Femur (tissue), 1 donor: ENCODE measurements at regions not wholly inside any gene's neighbourhood (a gene's known extent, or its start where the extent isn't known, plus 50 kb on each side); places are given as distances from the start of the nearest gene placed in this dataset.

Experiments used
- DNase-seq: peaks from one replicate; pipeline ENCODE4 v3.0.0-alpha.2; 2017

GRCh38 chr5:175162036-175162435, 281.9 kb downstream of the DRD1 start:
- peak; percentile 19 for DNase-seq

- DNase-seq: no peak
These were observed 284.0 kb downstream of the DRD1 start for GRCh38 chr5:175159956-175160355.

- DNase-seq: no peak
These were observed 295.3 kb downstream of the DRD1 start for GRCh38 chr5:175148636-175149172.

DNA sequence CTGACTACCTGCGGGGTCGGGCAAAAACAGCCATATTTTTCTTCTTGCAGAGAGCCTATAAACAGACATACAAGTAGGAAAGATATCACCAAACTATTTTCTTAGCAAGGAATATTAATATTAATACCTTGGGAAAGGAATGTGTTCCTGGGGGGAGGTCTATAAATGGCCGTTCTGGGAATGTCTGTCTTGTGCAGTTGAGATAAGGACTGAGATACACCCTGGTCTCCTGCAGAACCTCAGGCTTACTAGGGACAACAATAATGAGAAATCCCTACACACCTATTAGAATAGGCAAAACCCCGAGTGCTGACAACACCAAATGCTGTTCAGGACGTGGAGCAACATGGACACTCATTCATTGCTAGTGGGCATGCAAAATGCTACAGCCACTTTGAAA, 297.2 kb downstream of the DRD1 start:
- no peak for DNase-seq

DNA sequence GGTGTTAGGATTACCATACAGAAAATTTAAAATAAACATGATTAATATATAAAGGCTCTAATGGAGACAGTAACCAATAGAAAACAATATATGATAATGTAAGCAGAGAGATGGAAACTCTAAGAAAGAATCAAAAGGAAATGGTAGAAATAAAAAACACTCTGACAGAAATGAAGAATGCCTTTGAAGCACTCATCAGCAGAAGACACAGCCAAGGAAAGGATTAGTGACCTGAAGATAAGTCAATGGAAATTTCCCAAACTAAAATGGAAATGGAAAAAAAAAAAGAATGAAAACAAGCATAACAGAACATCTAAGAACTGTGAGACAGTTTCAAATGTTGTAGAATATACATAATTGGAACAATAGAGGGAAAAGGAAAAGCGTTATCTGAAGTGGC, 302.6 kb downstream of the DRD1 start:
- no peak for DNase-seq

- no peak for DNase-seq
These were observed 310.8 kb downstream of the DRD1 start for GRCh38 chr5:175133185-175133584.

DNA sequence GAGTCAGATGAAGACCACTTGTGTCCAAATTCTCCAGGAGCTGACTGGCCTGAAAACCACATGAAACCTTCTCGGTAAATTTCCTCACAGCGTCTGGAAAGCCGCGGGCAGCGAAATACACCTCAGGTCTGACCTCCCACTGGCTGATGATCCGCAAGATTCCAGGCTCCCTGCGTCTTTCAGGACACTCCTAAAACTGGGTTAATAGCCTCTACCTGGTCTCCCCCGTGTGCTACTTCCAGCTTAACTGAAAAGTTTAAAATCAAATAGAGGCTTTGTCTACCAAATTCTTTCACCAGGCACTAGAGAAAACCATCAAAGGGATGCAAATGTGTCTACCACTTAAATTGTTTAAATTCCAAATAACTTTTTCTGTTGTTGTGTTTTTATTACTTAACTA, 312.6 kb downstream of the DRD1 start:
- DNase-seq: no peak

DNA sequence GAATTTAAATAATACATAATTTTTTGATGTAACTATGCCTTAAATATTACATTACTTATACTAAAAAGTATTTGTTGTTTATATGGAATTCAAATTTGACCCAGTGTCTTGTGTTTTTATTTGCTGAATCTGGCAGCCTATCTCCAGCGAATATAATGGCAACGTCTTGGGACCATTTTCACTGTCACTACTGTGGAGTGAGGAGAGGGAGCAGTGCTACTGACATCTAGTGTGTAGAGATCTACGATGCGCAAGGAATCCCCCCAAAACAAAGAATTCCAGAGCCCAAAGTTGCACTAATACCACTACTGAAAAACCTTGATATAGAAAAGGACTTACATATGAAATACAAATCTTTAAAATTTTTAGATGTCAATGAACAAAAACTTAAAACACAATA, 314.4 kb downstream of the DRD1 start:
- DNase-seq: no peak

GRCh38 chr5:175129121-175129520, 314.9 kb downstream of the DRD1 start:
- no peak for DNase-seq

- no peak for DNase-seq
These were observed 319.2 kb downstream of the DRD1 start for GRCh38 chr5:175124821-175125220.

DNA sequence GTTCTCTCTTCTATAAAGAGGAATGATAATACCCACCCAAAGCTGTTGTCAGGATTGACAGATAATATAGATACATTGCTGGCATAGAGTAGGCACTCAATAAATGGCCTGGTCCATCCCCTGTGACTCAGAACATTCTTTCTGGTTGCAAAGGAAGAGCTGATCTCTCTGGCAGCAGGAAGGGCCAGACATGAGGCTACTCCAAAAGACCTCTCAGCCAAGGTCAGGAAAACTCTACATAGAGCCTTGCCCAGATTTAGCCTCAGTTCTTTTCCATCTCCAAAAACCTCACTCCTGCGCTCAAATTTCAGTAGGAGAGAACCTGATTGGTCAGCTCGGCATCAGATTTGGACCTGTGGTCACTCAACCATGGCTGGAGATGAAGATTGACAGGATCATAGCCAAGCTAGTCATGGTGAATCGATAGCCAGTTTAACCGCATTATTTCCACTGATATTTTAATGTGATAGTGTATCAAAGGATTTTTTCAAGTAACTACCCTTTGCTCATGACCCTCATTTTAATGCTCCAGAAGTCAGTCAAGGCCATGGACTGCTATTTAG, 319.6 kb downstream of the DRD1 start:
- no peak for DNase-seq

DNA sequence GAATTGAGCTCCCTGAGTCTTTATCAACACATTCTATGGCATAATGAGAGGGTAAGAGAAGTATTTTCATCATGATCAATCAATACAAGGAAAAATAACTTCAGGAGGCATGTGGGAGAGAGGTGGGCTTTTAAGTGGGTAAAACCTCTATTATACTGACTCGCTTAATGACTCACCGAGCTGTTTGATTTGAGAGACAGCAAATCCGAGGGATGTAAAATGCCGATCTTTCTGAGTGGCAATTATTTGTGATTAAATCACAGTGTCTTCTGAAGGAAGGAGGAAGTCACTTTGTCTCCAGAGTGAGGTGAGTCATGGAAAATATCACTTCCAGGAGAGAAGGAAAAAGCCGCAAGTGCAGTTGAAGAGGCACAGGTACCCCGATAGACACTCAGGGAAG, 320.4 kb downstream of the DRD1 start:
- no peak for DNase-seq

GRCh38 chr5:175121457-175121856, 322.5 kb downstream of the DRD1 start:
- no peak for DNase-seq

DNA sequence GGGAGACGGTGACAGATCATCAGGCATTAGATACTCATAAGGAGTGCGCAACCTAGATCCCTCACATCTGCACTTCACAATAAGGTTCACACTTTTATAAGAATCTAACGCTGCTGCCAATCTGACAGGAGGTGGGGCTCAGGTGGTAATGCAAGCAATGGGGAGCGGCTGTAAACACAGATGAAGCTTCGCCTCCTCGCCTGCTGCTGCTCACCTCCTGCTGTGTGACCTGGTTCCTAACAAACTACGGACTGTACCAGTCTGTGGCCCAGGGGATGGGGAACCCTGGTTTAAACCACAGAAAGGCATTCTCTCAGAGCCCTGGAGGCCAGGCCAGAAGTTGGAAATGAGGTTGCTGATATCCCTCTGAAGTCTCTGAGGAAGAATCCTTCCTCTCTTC, 323.6 kb downstream of the DRD1 start:
- DNase-seq: no peak

- DNase-seq: no peak
These were observed 325.2 kb downstream of the DRD1 start for GRCh38 chr5:175118700-175119309.

- DNase-seq: no peak
These were observed 327.4 kb downstream of the DRD1 start for GRCh38 chr5:175116466-175117048.

- DNase-seq: no peak
These were observed 328.2 kb downstream of the DRD1 start for GRCh38 chr5:175115831-175116230.

GRCh38 chr5:175113947-175114346, 330.0 kb downstream of the DRD1 start:
- no peak for DNase-seq

DNA sequence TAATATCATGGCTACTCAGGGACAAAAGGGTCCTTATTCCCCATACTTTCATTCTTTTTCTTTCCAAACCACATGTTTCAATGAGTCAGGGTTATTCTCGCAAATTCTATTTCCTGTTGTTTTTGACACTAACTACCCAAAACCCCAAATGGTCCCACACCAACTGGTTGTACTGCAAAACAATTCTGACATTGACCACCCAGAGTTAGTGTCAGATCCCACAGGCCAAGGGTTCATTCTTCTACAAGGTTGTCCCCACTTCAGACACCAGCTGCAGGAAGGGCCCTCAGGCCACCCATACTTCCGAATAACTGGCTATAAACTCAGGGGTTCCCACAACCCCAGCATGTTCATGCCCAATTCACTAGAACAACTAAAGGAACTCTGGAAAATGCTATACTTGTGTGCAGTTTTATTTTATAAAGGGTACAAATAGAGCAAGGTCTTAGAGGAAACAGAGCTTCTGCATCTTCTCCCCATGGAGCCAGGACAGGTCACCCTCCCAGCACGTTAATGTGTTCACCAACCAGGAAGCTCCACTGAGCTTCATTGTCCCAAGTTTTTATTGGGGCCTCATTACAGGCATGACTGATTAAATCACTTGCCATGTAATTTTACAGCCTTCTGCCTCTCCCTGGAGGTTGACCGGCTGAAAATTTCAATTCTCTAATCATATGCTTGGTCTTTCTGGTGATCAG, 334.8 kb downstream of the DRD1 start:
- DNase-seq: no peak

- no peak for DNase-seq
These were observed 336.1 kb downstream of the DRD1 start for GRCh38 chr5:175107865-175108264.

- DNase-seq: no peak
These were observed 336.9 kb downstream of the DRD1 start for GRCh38 chr5:175107028-175107588.

- DNase-seq: no peak
These were observed 339.3 kb downstream of the DRD1 start for GRCh38 chr5:175104677-175105076.

DNA sequence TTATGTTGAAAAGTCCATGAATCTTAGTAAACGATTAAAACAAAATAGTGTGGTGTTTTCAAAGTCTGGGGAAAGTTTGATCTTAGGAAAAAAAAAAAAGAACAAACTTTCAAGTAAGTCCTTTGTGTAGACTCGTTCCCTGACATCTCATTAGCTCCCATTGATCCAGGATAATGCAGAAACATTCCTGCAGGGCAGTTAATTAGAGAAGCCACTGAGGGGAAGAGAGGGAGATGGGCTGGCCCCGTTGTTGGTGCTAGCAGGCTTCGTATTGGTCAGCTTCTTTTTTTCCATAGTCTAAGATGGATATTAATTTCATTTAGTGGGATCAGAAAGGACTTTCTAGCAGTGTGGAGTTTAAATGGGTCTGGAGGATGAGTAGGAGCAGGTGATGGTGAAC, 340.2 kb downstream of the DRD1 start:
- no peak for DNase-seq

DNA sequence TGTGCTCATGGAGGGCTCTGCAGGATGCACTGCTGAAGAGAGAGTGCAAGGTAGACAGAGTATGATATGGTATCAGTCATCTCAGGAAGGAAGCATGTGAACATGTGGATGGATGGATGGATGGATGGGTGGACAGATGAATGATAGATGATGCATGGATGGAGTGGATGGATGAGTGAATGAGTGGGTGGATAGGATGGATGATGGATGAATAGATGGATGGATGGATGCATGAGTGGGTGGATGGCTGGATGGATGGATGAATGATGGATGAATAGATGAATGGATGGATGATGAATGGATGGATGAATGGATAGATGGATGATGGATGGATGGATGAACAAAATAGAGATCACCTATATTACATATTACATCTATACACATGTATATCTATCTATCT, 341.3 kb downstream of the DRD1 start:
- DNase-seq: no peak
